ENCODE measurements at regions not wholly inside any gene's neighbourhood (a gene's known extent, or its start where the extent isn't known, plus 50 kb on each side); places are given as distances from the start of the nearest gene placed in this dataset.

DNA sequence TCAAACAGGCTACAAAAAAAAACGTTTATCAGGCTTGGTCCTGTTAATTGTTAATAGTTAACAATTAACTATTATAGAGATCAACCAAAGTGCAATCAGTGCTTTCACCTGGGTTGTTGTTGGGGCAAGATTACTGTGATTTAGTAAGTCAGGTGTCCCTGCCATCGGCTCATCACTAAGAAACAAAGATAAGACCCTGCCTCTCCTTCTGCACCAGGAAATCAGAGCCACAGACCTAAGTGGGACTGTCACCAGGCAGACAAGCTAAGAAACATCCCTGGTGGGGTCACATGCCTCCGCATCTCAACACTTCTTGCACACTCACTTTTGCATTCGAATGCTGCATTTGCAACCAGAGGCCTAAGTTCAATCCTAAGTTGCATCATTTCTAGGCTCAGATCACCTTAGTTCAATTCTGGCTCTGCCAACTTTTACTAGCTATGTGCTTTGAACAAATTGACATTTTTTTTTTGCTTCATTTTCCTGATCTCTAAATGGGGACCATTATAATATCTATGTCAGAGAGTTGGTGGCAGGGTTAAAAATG, 298.9 kb upstream of the B3GAT1 start:
- intact Hi-C loops (cut with DNase I; ENCODE audit: low total_unique reads), result no loop called here
- H3K4me1 ChIP-seq, result no peaks in the 10 kb centered on the region
- no peak overlapping the region for H3K27ac ChIP-seq
- H3K27me3 ChIP-seq, result no peaks in the 10 kb centered on the region
- no peaks in the 10 kb centered on the region for H3K36me3 ChIP-seq
- in situ Hi-C loops (cut with MboI; ENCODE audit: low sequenced_read_pairs in 4 of 4), result no loop called here
- TF ChIP-seq CTCF (IDR thresholded peaks at IDR 0.05 in 4 of 5, conservative IDR thresholded peaks at IDR 0.05 in 1 of 5) (no peak), POLR2A (IDR thresholded peaks at IDR 0.05) (no peak)
- no peaks in the 10 kb centered on the region for H3K9me3 ChIP-seq
- no peak overlapping the region for H3K4me3 ChIP-seq
- no peak for DNase-seq
- no peak for ATAC-seq

DNA sequence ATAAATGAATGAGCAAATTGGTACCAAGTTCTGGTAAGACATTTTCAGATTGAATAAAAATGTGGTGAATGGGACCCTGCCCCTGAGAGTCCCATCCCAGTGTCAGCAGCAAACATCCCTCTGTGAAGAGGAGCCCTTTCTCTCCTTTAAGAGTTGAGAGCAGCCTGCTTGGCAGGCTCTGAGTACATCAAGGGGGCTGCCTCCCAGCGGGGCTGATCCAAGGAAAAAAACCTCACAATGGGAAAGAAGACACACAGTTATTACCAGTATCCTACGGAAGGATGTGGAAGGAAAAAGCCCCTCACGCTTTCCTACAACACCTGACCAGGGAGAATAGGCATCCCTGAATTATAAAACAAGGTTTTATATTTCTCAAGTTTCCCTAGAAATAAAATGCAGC, 293.8 kb upstream of the B3GAT1 start:
- Histone ChIP-seq H3K4me1 (no peaks in the 10 kb centered on the region), H3K27ac (no peak overlapping the region), H3K36me3 (no peaks in the 10 kb centered on the region), H3K4me3 (no peak overlapping the region), H3K27me3 (peaks cover 0 to 2% (median 0%) of the 10 kb centered on the region in 3 donors), H3K9me3 (no peaks in the 10 kb centered on the region)
- intact Hi-C loops (cut with DNase I; ENCODE audit: low total_unique reads) (no loop called here), in situ Hi-C loops (cut with MboI; ENCODE audit: low sequenced_read_pairs in 4 of 4) (no loop called here)
- ATAC-seq, result no peak
- TF ChIP-seq POLR2A (IDR thresholded peaks at IDR 0.05), result no peak
- no peak for TF ChIP-seq CTCF (IDR thresholded peaks at IDR 0.05 in 4 of 5, conservative IDR thresholded peaks at IDR 0.05 in 1 of 5)
- no peak for DNase-seq

DNA sequence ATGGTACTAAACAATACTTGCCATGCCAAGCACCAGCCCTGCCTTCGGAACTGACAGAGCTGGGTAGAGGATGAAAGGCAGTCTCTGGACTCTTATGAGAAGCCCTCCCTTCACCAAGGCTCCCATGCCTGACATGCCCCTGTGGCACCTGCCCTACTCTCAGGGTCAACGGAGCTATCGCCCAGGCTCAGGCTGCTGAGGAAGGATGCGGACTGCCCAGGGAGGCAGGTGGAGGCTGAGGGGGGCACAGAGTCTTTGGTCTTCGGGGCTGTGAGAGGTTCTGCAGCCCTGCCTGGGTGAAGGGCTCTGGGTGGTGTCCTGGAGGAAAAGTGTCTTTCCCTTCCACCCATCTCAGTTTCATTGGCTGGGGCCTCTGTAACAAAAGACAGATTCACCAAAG, 290.8 kb upstream of the B3GAT1 start:
- H3K27me3 ChIP-seq, result peaks cover 0 to 2% (median 0%) of the 10 kb centered on the region in 3 donors
- TF ChIP-seq CTCF (IDR thresholded peaks at IDR 0.05 in 4 of 5, conservative IDR thresholded peaks at IDR 0.05 in 1 of 5), result no peak
- TF ChIP-seq POLR2A (IDR thresholded peaks at IDR 0.05), result no peak
- no peak overlapping the region for H3K27ac ChIP-seq
- intact Hi-C loops (cut with DNase I; ENCODE audit: low total_unique reads), result no loop called here
- H3K9me3 ChIP-seq, result no peaks in the 10 kb centered on the region
- in situ Hi-C loops (cut with MboI; ENCODE audit: low sequenced_read_pairs in 4 of 4), result no loop called here
- no peak overlapping the region for H3K4me3 ChIP-seq
- no peaks in the 10 kb centered on the region for H3K36me3 ChIP-seq
- no peaks in the 10 kb centered on the region for H3K4me1 ChIP-seq
- DNase-seq, result no peak
- no peak for ATAC-seq

GRCh38 chr11:134701564-134702165, 289.6 kb upstream of the B3GAT1 start:
- intact Hi-C loops (cut with DNase I; ENCODE audit: low total_unique reads), result no loop called here
- H3K4me1 ChIP-seq, result no peaks in the 10 kb centered on the region
- H3K27me3 ChIP-seq, result peaks cover 0 to 2% (median 0%) of the 10 kb centered on the region in 3 donors
- in situ Hi-C loops (cut with MboI; ENCODE audit: low sequenced_read_pairs in 4 of 4), result no loop called here
- no peak for ATAC-seq
- no peak overlapping the region for H3K27ac ChIP-seq
- DNase-seq, result no peak
- no peak for TF ChIP-seq POLR2A (IDR thresholded peaks at IDR 0.05)
- no peak for TF ChIP-seq CTCF (IDR thresholded peaks at IDR 0.05 in 4 of 5, conservative IDR thresholded peaks at IDR 0.05 in 1 of 5)
- no peak overlapping the region for H3K4me3 ChIP-seq
- H3K9me3 ChIP-seq, result no peaks in the 10 kb centered on the region
- no peaks in the 10 kb centered on the region for H3K36me3 ChIP-seq
